ENCODE measurements at regions not wholly inside any gene's neighbourhood (a gene's known extent, or its start where the extent isn't known, plus 50 kb on each side); places are given as distances from the start of the nearest gene placed in this dataset.

- TF ChIP-seq EGR1 (IDR thresholded peaks at IDR 0.05; ENCODE audit: low read depth) (no peak), CTCF (IDR thresholded peaks at IDR 0.05 in 2 of 3, conservative IDR thresholded peaks at IDR 0.05 in 1 of 3; ENCODE audit: borderline replicate concordance in 1 of 3, insufficient read depth in 1 of 3, low read depth in 2 of 3, low read length in 2 of 3) (no peak), FOSL1 (IDR thresholded peaks at IDR 0.05; ENCODE audit: low read depth) (no peak), EZH2phosphoT487 (IDR thresholded peaks at IDR 0.05; ENCODE audit: borderline replicate concordance) (no peak), POLR2A (IDR thresholded peaks at IDR 0.05; ENCODE audit: borderline replicate concordance, extremely low read depth, insufficient read depth, insufficient read length) (no peak), CEBPB (IDR thresholded peaks at IDR 0.05; ENCODE audit: low read depth) (no peak), POLR2AphosphoS5 (IDR thresholded peaks at IDR 0.05; ENCODE audit: low read depth, low read length) (no peak), ZFX (IDR thresholded peaks at IDR 0.05) (no peak), ATF3 (IDR thresholded peaks at IDR 0.05) (no peak)
Observed at GRCh38 chr1:194394676-194395075, 1208.3 kb upstream of the B3GALT2 start.

Measured in HCT116 (cell line).